Cardiac fibroblast (primary cell): ENCODE measurements at regions not wholly inside any gene's neighbourhood (a gene's known extent, or its start where the extent isn't known, plus 50 kb on each side); places are given as distances from the start of the nearest gene placed in this dataset.

ENCODE experiments used
- DNase-seq, 2 donors: peaks; one replicate each; pipeline versions ENCODE4 v3.0.0 to v3.0.0-alpha.2; 2010; ENCODE audit warnings: low read depth in 2 of 2
- H3K4me3 ChIP-seq, 2 donors: replicated peaks in 1 of 2; 1 replicate in 1 of 2; 2 replicates in 1 of 2; pipeline ENCODE4 v1.5.1; 2011; ENCODE audit warnings: low read depth in 2 of 2, low read length in 2 of 2, mild to moderate bottlenecking in 2 of 2, moderate library complexity in 1 of 2
- TF ChIP-seq, protein P1 (sequence below): IDR thresholded peaks from one replicate; pipeline ENCODE4 v1.5.1; 2011; ENCODE audit warnings: low read depth, mild to moderate bottlenecking, low read length, inconsistent platforms

GRCh38 chr5:4053136-4053535, 457.5 kb downstream of the IRX1 start:
- DNase-seq, result no peak
- H3K4me3 ChIP-seq, result no peak overlapping the region
- TF ChIP-seq, protein P1, sequence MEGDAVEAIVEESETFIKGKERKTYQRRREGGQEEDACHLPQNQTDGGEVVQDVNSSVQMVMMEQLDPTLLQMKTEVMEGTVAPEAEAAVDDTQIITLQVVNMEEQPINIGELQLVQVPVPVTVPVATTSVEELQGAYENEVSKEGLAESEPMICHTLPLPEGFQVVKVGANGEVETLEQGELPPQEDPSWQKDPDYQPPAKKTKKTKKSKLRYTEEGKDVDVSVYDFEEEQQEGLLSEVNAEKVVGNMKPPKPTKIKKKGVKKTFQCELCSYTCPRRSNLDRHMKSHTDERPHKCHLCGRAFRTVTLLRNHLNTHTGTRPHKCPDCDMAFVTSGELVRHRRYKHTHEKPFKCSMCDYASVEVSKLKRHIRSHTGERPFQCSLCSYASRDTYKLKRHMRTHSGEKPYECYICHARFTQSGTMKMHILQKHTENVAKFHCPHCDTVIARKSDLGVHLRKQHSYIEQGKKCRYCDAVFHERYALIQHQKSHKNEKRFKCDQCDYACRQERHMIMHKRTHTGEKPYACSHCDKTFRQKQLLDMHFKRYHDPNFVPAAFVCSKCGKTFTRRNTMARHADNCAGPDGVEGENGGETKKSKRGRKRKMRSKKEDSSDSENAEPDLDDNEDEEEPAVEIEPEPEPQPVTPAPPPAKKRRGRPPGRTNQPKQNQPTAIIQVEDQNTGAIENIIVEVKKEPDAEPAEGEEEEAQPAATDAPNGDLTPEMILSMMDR, result no peak

- no peak overlapping the region for H3K4me3 ChIP-seq
- TF ChIP-seq, protein P1, result no peak
- DNase-seq, result no peak
These were observed 458.5 kb downstream of the IRX1 start for GRCh38 chr5:4054092-4054491.

DNA sequence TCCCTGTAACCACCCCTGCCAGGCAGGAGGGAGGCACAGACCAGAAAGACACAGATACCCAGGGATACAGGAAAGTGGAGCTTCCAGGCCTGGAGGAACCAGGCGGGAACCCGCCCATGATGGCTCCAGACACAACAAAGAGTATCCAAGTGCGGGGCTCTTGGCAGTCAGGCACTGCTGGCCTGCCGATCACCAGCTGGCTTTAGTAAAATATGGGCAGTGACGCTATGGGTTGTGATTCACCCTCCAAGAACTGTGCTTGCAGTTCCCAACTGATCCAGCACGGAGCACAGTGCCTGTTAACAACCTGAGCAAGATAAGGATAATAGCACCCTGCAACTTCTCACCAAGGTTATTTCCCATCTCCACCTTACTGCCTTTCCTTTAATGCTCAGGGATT, 463.3 kb downstream of the IRX1 start:
- H3K4me3 ChIP-seq, result no peak overlapping the region
- DNase-seq, result peak; percentile 1 to 64
- TF ChIP-seq, protein P1, result peak; percentile 29

- no peak for DNase-seq
- no peak overlapping the region for H3K4me3 ChIP-seq
- TF ChIP-seq, protein P1, result no peak
These were observed 470.1 kb downstream of the IRX1 start for GRCh38 chr5:4065472-4066320.

- H3K4me3 ChIP-seq, result no peak overlapping the region
- TF ChIP-seq, protein P1, result no peak
- no peak for DNase-seq
These were observed 472.5 kb downstream of the IRX1 start for GRCh38 chr5:4068171-4068570.

- no peak for DNase-seq
- TF ChIP-seq, protein P1, result no peak
- no peak overlapping the region for H3K4me3 ChIP-seq
These were observed 482.9 kb downstream of the IRX1 start for GRCh38 chr5:4078544-4078943.
